GM21717 (cell line): ENCODE measurements at regions not wholly inside any gene's neighbourhood (a gene's known extent, or its start where the extent isn't known, plus 50 kb on each side); places are given as distances from the start of the nearest gene placed in this dataset.

Experiments used
- ATAC-seq: cut with Tn5 transposase; IDR thresholded peaks from one replicate; pipeline ENCODE4 v1.9.1; 2021; ENCODE audit warnings: mild to moderate bottlenecking, moderate library complexity; ENCODE audit not compliant: unreplicated experiment

DNA sequence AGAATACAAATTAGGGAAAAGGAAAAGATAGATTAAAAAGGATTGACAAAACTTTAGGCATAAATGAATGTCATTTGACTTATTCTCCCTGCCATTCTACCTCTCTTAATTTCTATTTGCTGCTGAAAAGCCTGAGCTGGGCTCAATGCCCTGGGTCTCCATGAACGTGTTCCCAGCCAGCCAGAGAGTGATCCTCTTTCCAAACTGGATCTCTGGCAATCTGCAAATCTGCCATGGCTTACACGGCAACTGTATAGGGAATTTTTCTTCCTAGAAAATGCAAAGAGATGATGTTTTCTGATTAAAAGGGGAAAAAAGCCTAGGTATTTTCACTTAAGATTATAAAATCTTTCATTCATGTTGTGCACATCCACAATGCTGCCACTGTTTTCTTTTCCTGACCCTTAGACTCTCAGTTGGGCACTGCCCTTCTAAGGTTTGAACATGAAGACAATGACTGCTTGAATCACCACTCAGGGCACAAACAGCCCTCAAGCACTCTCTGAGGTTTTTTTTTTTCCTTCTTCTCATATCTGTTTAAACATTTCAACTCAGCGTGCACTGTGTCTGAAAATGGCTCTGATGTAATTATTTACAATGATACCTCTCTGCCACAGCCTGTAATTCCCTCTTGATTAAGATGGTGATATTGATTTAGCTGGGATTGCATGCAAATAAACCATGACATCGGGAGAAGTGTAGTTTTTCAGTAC is 60.3 kb downstream of the DACT1 start:
- ATAC-seq = no peak

- ATAC-seq = no peak
These were observed 62.0 kb downstream of the DACT1 start for GRCh38 chr14:58699681-58700205.

DNA sequence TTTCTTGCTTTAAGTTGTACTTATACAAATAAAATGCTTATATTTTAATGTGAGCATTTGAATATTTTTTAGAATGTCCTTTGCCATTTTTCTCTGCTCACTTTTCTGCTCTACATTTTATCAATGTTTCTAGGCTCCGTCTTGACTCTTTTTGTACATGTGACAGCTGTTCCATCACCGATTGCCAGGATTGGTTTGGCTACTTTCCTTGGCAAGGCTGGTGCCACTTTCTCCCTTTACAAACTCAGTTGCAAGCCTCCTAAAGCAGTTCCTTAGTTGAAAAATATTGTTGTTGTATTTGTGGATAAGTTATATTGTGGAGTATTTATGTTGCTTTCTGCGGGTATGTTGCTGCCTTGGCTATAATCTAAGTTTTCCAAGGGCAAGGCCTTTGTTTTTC is 63.4 kb downstream of the DACT1 start:
- ATAC-seq = no peak

GRCh38 chr14:58701604-58702003 is 63.8 kb downstream of the DACT1 start:
- no peak for ATAC-seq

- no peak for ATAC-seq
These were observed 64.8 kb downstream of the DACT1 start for GRCh38 chr14:58702441-58703160.

DNA sequence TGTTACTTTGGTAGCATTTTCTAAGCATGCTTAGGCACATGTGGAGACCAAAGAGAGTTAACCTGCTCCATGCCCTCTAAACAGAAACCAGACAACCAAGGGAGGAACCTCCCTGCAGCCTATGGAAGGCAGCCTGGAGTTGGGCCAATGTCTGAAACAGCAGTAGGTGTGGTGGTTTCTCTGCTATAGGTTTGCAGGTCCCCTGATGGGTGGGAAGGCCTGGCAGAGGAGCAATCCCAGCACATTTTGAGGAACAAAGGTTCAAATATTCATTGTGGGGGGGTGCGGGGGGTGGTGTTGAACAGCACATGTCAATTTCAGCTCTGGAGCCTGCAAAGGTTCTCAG is 65.4 kb downstream of the DACT1 start:
- no peak for ATAC-seq

DNA sequence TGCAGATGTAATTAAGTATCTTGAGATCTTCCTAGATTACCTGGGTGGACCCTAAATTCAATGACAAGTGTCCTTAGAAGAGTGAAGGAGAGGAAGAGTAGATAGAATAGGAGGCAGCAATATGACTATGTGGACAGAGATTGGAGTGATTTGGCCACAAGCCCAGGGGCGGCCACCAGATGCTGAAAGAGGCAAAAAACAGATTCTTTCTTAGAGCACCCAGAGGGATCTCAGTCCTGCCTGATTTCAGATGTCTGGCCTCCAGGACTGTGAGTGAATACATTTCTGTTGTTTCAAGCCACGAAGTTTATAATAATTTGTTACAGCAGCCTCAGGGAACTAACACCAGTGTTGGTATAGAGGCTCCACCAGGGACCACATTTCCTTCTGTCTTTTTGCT is 67.3 kb downstream of the DACT1 start:
- ATAC-seq = no peak

DNA sequence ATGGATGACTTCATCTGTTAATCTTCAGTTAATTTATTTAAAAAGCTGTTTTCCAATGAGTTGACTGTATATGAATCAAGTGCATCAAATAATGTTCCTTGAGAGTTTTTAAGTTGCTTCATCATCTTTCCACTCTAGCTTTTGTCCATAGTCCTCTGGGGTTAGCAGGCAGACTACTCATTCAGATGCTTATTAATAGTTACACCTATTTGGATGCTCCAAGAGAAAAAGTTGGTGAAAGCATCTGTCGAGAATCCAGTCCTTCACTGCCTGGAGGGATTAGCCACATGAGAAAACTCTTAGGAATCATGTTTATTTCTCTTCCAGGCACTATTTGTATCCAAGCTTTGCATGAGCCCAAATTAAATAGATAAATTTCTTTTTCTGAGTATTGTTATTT is 70.2 kb downstream of the DACT1 start:
- no peak for ATAC-seq

DNA sequence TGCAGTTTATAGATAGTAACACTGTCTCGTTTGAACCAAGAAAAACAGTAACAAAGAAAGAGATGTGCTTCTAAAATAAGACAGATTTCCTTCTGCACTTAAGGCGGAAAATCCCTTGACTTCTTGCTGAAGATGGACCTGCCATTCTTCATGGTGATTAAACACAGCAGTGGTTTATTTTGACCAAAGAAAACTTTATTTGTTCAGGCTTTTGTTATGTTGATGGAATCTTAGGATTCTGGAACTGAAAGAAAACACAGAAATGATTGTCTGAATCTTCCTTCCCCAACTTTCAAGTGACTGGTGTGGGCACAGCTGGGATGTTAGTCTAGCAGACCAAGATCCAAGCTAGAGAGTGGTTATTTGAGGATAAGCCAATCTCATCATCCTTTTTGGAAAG is 72.2 kb downstream of the DACT1 start:
- no peak for ATAC-seq

DNA sequence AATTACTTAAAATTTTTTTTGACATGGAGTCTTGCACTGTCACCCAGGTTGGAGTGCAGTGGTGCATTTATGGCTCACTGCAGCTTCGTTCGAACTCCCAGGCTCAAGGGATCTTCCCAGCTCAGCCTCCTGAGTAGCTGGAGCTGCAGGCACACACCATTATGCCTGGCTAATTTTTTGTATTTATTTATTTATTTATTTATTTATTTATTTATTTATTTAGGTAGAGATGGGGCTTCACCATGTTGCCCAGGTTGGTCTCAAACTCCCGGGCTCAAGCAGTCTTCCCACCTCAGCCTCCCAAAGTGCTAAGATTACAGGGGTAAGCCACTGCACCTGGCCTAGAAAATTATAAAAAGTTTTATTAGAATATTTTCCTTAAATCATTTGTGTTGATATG is 73.6 kb downstream of the DACT1 start:
- ATAC-seq = no peak

- ATAC-seq = no peak
These were observed 74.6 kb downstream of the DACT1 start for GRCh38 chr14:58712357-58712756.

DNA sequence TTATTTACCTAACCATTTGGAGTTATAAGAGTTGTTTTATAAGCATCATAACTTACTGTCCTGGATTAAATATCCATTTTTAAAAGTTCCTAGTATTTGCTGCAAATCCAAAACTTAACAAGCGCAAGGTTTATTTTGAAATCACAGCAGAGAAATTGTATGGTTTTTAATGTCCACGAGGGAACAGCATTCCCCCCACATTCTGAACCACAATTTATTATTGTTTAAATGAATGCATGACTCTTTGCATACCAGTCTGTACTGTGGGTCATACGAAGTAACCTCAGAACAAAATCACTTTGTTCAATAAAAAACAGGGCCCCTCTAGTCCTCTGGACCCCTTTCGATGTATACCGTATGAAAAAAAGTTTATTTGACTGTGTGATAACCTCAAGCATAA is 75.9 kb downstream of the DACT1 start:
- ATAC-seq = no peak

DNA sequence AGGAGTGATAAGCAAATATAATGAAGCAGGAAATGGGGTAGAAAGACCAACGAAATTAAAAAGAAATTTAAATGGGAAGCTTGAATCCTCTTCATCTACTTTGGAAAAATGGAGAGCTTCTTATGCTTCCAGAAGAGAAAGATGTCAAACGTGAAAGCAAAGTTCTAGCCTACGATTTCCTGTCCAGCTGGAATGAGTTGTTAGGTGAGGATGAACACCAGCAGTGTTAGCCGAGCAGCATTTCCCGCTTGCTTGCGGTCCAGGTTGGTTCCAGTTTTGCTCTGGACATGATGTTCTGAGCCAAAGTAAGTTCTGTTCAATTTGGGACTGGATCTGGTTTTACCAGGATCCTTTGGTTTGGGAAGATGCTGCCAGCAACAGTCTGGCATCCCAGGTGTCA is 78.9 kb downstream of the DACT1 start:
- ATAC-seq = no peak

GRCh38 chr14:58717211-58717610 is 79.4 kb downstream of the DACT1 start:
- no peak for ATAC-seq

- no peak for ATAC-seq
These were observed 80.1 kb downstream of the DACT1 start for GRCh38 chr14:58717813-58718212.

- no peak for ATAC-seq
These were observed 80.8 kb downstream of the DACT1 start for GRCh38 chr14:58718226-58719205.

DNA sequence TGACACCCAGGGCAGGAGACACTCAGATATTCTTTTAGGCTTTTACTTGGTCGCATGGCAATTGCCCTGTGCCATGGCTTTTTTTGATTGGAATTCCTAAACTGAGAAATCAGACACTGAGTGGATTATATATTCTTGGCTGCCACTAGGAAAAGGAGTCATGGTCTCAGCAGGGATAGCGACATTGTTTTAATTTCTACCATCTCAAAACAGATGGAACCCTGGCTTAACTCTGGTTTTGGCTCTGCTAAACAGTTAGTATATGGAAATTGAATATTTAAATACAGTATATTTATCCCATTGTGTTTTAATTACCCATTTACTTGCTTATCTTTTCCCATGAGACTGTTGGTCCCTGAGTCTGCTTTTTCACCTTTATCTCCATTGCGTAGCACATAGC is 84.0 kb downstream of the DACT1 start:
- ATAC-seq = no peak

- ATAC-seq = no peak
These were observed 84.7 kb downstream of the DACT1 start for GRCh38 chr14:58722441-58722840.

GRCh38 chr14:58724206-58724605 is 86.4 kb downstream of the DACT1 start:
- no peak for ATAC-seq

DNA sequence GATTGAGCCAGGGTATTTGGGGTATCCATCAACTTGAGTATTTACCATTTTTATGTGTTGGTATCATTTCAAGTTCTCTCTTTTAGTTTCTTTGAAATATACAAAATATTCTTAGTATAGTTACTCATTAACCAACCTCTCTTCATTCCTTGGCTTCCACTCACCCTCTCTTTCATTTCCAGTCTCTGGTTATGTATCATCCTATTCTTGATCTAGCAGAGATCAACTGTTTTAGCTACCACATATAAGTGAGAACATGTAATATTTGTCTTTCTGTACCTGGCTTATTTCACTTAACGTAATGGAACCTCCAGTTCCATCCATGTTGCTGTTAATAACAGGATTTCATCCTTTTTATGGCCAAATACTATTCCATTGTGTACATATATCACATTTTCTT is 86.9 kb downstream of the DACT1 start:
- ATAC-seq = no peak

GRCh38 chr14:58725226-58725625 is 87.5 kb downstream of the DACT1 start:
- ATAC-seq = no peak
